Stimulated activated CD4-positive, alpha-beta T cell treated with anti-CD3 and anti-CD28 coated beads, Interleukin-2, amount 100 ng/mL, for 24 hours (primary cell): ENCODE measurements at regions not wholly inside any gene's neighbourhood (a gene's known extent, or its start where the extent isn't known, plus 50 kb on each side); places are given as distances from the start of the nearest gene placed in this dataset.

Experiments
- DNase-seq, 2 donors: peaks; one replicate each; pipeline ENCODE4 v3.0.0-alpha.2; 2020

GRCh38 chr14:104344818-104345620 is 206.6 kb downstream of the KIF26A start:
- DNase-seq, result no peak

DNA sequence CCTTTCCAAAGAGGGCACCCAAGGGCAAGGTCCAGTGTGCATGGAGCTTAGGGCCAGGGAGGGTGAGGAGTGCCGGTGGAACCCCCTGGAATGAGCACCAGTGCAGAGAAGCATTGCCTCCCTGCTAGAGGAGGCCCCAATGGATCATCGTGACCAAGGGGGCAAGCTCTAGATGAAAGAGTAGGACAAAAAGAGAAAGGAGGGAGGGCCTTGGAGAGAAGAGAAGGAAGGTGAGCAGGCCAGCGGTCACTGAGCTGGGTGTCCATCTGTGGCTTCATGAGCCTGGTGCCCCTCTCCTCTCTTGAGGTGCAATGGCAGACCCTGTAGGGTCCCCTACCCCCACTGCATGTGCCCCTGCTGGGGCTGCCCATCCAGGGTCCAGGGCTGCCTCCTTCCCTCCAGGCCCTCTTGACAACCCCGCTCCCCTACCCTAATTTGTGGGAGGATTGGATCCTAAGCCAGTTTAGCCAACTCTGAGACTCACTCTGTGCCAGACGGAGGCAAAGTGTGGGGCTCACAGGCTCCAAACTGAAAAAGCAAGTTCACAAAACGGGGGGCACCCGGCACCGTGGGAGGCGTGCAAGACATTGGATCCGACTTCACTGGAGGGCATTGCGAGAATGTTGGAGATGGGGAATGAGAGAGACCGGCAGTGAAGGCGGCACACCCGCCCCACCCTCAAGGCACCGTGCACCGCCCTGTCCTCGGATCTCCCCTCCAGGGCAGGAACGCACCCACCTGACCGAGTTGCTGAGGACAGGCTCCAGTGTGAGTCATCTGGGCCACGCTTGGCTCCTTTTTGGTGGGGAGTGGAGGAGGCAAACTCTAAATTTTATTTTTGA is 207.5 kb downstream of the KIF26A start:
- DNase-seq, result no peak

DNA sequence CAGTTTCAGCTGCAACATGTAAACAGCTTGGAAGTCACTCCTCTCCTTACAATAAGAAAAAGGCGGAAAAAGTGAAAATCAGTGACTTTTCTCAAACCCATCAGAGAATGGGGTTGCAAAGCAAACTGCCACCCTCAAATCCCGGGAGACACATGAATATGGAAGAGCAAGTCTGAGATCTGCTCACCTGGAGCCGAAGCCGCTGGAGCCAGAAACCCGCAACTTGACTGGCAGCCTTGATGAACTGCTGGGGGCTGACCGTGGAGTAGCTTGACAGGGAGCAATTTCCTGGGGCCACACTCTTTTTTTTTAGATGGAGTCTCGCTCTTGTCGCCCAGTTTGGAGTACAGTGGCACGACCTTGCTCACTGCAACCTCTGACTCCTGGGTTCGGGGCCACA is 208.2 kb downstream of the KIF26A start:
- no peak for DNase-seq

DNA sequence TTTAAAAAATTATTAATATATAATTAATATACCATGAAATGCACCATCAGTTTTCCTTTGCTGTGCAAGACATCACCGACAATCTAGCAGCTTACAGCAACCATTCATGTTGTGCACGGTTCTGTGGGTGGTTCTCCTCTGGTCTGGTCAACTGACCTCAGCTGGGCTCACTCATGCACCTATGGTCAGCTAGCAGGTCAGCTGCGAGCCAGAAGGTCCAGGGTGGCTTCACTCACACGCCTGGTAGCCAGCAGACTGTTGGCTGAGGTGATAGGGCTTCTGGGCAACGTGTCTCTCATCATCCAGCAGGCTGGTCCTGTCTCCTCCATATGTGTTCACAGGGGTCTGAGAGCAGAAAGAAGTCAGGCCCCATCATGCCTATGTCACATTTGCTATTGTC is 210.4 kb downstream of the KIF26A start:
- DNase-seq, result no peak

DNA sequence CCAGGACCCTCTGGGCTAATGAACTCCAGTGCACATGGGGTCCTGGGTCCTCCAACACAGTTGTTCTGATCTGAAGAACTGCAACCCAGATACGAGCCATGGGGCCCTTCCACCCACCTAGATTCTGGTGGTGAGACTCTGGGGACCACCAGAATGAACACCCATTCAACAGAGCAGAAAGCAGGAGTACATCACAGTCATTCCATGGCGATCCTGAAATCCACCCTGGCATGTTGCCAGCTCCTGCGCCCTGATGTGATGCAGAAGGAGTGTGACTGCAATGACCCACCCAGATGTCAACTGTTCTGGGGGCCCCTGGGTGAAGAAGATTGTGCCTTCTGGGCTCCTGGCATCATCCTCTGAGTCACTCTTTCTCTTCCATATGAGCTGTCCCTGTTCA is 211.6 kb downstream of the KIF26A start:
- DNase-seq, result no peak

- DNase-seq, result no peak
Measured at GRCh38 chr14:104350463-104351185, 212.2 kb downstream of the KIF26A start.

GRCh38 chr14:104351849-104352492 is 213.6 kb downstream of the KIF26A start:
- DNase-seq, result no peak

DNA sequence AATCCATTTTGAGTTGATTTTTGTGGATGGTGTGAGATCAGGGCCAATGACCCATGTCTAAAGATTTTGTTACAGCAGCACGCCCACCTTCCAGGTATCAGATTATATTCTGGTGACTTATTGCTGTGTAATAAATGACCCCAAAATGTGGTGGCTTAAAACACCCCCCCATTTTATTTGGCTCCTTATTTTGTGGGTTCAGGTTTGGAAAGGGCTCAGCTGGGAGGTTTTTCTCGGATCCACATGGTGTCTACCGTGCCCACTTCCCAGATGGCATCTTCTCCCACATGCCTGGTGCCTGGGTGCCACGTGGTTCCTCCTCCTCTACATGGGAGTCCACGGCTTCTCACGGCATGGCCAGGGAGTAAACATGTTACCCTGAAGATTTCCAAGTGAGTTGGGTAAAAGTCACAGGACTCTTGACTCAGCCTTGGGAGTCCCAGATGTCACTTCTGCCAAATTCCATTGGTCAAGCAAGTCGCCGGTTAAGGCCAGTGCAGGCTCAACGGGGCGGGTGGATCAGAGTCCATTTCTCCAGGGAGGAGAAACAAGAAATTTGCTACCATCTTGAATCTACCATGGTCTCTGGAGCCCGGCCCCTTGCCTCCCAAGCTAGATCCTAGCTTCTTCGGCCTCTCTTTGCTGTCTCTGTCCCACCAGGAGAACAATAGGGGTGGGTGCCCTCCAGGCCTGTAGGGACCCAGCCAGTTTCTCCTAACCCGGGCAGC is 214.3 kb downstream of the KIF26A start:
- no peak for DNase-seq

DNA sequence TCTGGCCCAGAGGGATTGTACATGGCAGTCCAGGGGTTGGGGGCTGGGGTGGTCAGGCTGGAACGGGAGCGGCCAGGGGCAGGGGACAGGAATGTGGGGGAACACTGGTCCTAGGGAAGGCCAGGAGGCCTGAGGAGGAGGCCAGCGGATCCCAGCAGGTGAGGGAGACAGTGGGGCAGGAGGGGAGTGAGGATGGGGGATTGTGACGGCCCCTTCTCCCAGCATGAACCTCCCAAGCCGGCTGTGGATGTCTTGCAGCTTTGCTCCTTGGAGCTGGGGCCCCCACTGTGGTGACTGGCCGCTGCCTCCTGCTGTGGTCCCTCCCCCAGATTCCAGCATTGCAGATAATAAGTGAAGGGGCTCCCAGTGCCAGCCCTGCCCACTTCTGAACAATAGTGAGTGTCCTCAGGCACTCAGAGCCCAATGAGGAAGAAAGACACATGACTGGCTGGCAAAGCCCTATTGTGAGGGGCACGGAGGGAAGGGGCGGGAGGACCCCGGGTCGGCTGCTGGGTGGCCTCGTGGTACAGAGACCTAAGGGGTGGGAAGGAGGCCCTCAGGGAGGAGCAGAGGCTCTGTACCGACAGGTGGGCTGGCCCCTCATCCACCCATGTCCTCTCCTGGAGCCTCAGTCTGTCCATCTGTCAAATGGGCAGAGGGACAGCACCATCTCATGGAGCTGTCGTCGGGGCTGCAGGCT is 215.0 kb downstream of the KIF26A start:
- DNase-seq, result no peak

- no peak for DNase-seq
Measured at GRCh38 chr14:104353921-104354701, 215.7 kb downstream of the KIF26A start.

DNA sequence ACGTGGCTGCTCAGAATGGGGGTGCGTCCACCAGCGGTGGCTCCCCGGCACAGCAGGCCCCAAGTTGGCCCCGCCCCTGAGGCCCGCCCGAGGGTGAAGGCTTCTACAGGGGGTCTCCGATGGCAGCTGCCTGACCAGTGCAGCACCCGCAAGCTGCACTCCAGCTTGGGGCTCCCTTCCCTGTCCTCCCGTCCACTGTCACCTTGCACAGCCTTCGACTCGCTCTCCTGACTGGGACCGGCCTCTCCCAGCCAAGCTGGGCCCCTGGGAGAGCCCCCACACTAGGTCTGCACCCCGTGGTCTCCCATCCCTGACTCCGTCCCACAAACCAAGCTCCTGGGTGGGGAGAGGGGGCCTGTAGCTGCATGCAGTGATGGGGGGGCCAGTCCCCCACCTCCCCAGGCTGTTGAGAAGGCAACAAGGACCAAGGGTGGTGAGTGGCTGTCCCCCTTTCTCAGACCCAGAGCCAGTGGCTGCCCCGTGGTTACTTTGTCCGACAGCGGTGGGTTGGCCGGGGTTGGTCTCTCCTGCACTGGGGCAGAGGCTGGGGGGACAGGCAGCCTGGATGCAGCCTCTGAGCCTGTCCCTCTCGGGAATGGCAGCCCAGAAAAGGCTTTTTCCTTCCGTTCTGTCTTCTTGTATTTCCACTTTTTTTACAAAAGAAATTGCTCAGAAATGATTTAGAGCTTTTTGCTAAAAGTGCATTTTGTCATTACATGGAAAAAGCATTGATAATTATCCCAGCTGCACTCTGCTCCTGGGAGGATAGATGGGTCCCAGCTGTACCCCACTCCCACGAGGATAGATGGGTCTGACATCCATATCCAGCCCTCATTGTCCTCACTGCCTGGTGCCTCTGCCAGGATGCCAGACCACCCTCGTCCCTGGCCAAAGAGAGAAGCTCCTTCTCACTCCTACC is 217.0 kb downstream of the KIF26A start:
- DNase-seq, result no peak

DNA sequence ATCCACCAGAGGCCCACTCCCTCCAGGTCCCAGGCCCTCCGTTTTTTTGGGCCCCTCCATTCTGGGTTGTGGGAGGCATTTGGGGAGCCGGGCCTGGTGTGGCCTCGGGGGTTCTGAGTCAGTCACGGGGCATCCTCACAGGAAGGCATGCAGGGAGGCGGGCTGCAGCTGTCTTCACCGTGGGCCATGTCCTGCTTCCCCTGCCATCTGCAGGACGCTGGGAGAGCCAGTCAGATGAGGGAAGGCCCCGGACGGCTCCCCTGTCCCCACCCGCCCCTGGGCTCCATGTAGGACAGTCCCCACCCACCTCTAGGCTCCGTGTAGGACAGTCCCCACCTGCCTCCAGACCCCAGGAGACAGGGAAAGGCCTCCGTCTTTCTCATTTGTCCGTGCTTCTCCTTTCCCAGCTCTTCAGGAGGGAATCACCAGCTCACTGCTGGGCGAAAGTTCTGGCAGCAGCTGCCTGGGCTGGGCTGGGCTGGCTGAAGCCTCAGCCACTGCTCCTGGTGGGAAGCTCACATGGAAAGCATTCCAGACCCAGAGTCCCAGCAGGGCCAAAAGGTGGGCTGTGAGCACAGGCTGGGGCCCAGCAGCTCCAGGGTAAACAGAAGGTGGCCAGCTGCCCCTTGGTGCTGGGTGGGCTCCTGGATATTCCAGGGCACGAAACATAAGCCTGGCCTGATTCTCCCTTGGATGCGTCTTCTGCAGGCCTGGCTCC is 217.8 kb downstream of the KIF26A start:
- DNase-seq, result no peak

- no peak for DNase-seq
Measured at GRCh38 chr14:104356738-104357688, 218.6 kb downstream of the KIF26A start.

GRCh38 chr14:104357689-104358527 is 219.5 kb downstream of the KIF26A start:
- DNase-seq, result no peak

DNA sequence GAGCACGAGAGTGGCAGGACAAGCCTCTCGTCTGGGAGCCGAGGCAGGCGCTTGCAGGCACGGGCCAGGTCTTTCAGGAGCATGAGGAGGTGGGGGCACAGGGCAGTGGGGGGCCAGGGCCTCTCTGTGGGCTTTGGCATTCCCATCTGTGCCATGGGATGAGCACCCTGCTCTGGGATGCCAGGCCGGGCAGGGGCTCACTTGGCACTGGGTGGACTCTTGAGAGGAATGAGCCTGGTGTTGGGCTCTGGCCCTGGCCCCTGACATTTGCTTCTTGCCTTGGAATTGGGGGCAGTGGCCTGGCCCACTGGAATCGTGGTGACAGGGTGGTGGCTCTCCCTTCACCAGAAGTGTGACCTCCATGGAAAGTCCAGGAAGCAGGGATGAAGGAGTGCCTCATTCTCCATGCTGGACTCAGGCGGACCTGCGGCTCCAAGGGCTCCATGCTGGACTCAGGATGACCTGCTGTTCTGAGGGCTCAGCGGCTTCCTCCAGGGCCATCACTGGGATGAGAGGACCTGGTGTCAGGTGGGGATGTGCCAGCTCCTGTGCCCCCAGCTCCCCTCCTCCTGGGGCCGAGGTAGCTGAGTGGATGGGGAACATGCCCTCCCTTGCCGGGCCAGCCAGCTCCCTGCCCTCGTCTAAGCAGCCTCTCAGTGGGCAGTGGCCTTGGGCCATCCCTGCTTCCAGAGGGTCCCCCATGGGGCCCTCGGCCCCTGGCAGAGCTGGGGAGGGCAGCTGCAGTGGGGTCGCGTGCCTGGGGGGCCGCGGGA is 220.3 kb downstream of the KIF26A start:
- no peak for DNase-seq
